Glomerular visceral epithelial cell (primary cell): ENCODE measurements at regions not wholly inside any gene's neighbourhood (a gene's known extent, or its start where the extent isn't known, plus 50 kb on each side); places are given as distances from the start of the nearest gene placed in this dataset.

ENCODE experiments used
- DNase-seq: peaks from one replicate; pipeline ENCODE4 v3.0.0-alpha.2; 2016; ENCODE audit errors: extremely low spot score

GRCh38 chr3:130839813-130840212, 54.1 kb upstream of the ATP2C1 start:
- DNase-seq = no peak

DNA sequence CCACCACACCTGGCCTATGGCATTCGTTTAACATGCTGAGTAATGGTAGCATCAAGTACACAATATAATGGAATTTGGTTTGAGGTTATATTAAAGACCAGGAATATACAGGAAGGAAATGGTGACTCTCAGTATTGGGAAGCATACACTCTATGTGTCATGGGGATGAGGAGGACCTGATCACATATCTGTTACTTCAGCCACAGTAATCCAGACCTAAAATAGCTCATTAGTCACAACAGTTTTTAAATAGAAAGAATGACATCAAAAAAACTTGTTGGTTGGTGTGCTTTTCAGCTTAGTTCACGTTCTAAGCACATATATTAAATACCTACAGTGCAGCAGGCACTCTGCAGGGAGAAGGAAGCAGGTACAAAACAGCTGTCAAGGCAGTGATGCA, 52.5 kb upstream of the ATP2C1 start:
- DNase-seq = no peak

GRCh38 chr3:130843441-130843840, 50.4 kb upstream of the ATP2C1 start:
- no peak for DNase-seq
